Smooth muscle cell (in vitro differentiated cells): ENCODE measurements at regions not wholly inside any gene's neighbourhood (a gene's known extent, or its start where the extent isn't known, plus 50 kb on each side); places are given as distances from the start of the nearest gene placed in this dataset.

Experiments
- DNase-seq: peaks from one replicate; lab custom pipeline; 2025; ENCODE audit not compliant: unreplicated experiment; lab: John Stamatoyannopoulos, UW
- H2AFZ ChIP-seq: fragments of 200-600 bp; sonication (generic); 2 replicates; pipeline ENCODE4 v1.6.0; 2016; ENCODE audit warnings: antibody characterized with exemption, low read depth, mild to moderate bottlenecking
- H3F3A ChIP-seq: fragments of 200-600 bp; sonication (generic); 2 replicates; pipeline ENCODE4 v1.6.0; 2017; ENCODE audit warnings: antibody characterized with exemption, low read depth
- H3K27ac ChIP-seq: fragments of 200-600 bp; sonication (generic); 2 replicates; pipeline ENCODE4 v1.5.1; 2016; ENCODE audit warnings: low read depth, mild to moderate bottlenecking
- H3K27me3 ChIP-seq: fragments of 200-600 bp; sonication (generic); 2 replicates; pipeline ENCODE4 v1.6.1; 2016; ENCODE audit warnings: low read depth, mild to moderate bottlenecking
- H3K36me3 ChIP-seq: fragments of 200-600 bp; sonication (generic); 2 replicates; pipeline ENCODE4 v1.5.1; 2016; ENCODE audit warnings: low read depth
- H3K4me1 ChIP-seq: fragments of 200-600 bp; sonication (generic); 2 replicates; pipeline ENCODE4 v1.5.1; 2016; ENCODE audit warnings: low read depth
- H3K4me2 ChIP-seq: fragments of 200-600 bp; sonication (generic); 2 replicates; pipeline ENCODE4 v1.6.0; 2016; ENCODE audit warnings: mild to moderate bottlenecking
- H3K4me3 ChIP-seq: fragments of 200-600 bp; sonication (generic); 2 replicates; pipeline ENCODE4 v1.5.1; 2016; ENCODE audit warnings: mild to moderate bottlenecking
- H3K79me2 ChIP-seq: fragments of 200-600 bp; sonication (generic); 2 replicates; pipeline ENCODE4 v1.6.0; 2016; ENCODE audit warnings: low read depth, mild to moderate bottlenecking
- H3K9ac ChIP-seq: fragments of 200-600 bp; sonication (generic); 2 replicates; pipeline ENCODE4 v1.6.0; 2016; ENCODE audit warnings: low read depth
- H3K9me3 ChIP-seq: fragments of 200-600 bp; sonication (generic); replicated peaks from 2 replicates; pipeline ENCODE4 v1.5.1; 2016; ENCODE audit warnings: low read depth
- H4K20me1 ChIP-seq: fragments of 200-600 bp; sonication (generic); 2 replicates; pipeline ENCODE4 v1.6.0; 2016; ENCODE audit warnings: low read depth
- WGBS: methylation state at CpG from one replicate; pipeline ENCODE4 v1.1.7; 2016; ENCODE audit warnings: low lambda C conversion rate; 5-methylcytosine and 5-hydroxymethylcytosine counted together
- TF ChIP-seq, protein P1 (sequence below): fragments of 200-600 bp; sonication (generic); IDR thresholded peaks from 2 replicates; pipeline ENCODE4 v1.5.1; 2017; ENCODE audit warnings: borderline replicate concordance, mild to moderate bottlenecking, antibody characterized with exemption; ENCODE audit not compliant: insufficient read depth, poor library complexity, severe bottlenecking

GRCh38 chr12:94769047-94769420 lies 118.7 kb upstream of the TMCC3 start:
- Histone ChIP-seq H3K9ac (no peak overlapping the region), H3K4me2 (no peak overlapping the region), H4K20me1 (no peaks in the 10 kb centered on the region), H3K9me3 (no peaks in the 10 kb centered on the region), H3K27me3 (no peaks in the 10 kb centered on the region), H3K36me3 (no peaks in the 10 kb centered on the region), H3K79me2 (no peaks in the 10 kb centered on the region), H3K4me3 (no peak overlapping the region), H3F3A (no peaks in the 10 kb centered on the region), H3K4me1 (no peaks in the 10 kb centered on the region), H3K27ac (no peak overlapping the region), H2AFZ (no peak overlapping the region)
- TF ChIP-seq, protein P1, sequence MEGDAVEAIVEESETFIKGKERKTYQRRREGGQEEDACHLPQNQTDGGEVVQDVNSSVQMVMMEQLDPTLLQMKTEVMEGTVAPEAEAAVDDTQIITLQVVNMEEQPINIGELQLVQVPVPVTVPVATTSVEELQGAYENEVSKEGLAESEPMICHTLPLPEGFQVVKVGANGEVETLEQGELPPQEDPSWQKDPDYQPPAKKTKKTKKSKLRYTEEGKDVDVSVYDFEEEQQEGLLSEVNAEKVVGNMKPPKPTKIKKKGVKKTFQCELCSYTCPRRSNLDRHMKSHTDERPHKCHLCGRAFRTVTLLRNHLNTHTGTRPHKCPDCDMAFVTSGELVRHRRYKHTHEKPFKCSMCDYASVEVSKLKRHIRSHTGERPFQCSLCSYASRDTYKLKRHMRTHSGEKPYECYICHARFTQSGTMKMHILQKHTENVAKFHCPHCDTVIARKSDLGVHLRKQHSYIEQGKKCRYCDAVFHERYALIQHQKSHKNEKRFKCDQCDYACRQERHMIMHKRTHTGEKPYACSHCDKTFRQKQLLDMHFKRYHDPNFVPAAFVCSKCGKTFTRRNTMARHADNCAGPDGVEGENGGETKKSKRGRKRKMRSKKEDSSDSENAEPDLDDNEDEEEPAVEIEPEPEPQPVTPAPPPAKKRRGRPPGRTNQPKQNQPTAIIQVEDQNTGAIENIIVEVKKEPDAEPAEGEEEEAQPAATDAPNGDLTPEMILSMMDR, result no peak
- 51% methylated on average over 8 of the region's 8 CpGs for WGBS
- DNase-seq, result no peak

DNA sequence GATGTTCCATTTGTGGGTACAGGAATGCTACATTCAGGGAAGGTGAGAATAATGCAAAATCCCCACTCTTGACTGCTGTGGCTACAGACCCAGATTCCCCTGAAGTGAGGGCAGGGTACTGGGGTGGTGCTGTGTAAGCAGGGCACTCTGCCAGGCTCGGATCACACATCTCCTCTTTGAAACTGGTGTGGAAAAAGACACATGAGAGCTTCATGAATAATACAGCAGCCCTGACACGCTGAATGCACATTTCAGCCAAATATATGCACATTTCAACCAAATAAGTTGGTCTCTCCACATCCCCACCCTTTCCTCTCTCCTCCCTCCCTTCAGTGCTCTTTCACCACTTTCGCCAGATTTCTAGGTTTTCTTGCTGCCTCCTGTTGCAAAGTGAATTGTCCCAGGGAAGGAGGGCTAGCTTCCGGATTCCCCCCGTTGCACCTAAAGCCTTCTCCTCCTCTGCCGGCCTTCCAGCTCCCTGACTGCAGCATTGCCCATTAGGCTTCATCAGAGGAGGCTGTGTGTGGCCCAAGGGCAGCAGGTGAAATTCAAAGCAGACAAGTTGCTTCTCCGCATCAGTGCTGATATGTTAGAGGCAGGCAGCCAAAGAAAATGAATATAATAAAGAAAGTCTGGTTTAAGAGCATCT lies 118.2 kb upstream of the TMCC3 start:
- Histone ChIP-seq H3K4me2 (no peak overlapping the region), H3K9ac (no peak overlapping the region), H2AFZ (no peak overlapping the region), H4K20me1 (no peaks in the 10 kb centered on the region), H3K4me3 (no peak overlapping the region), H3K4me1 (no peaks in the 10 kb centered on the region), H3F3A (peaks cover 4% of the 10 kb centered on the region), H3K27me3 (no peaks in the 10 kb centered on the region), H3K36me3 (no peaks in the 10 kb centered on the region), H3K27ac (no peak overlapping the region), H3K9me3 (no peaks in the 10 kb centered on the region), H3K79me2 (no peaks in the 10 kb centered on the region)
- TF ChIP-seq, protein P1, result no peak
- DNase-seq, result no peak
- 92% methylated on average over 7 of the region's 7 CpGs for WGBS

- Histone ChIP-seq H3K36me3 (no peaks in the 10 kb centered on the region), H3K4me1 (no peaks in the 10 kb centered on the region), H3K27ac (no peak overlapping the region), H2AFZ (no peak overlapping the region), H3K4me2 (no peak overlapping the region), H3F3A (peaks cover 7% of the 10 kb centered on the region), H3K9me3 (no peaks in the 10 kb centered on the region), H3K79me2 (no peaks in the 10 kb centered on the region), H3K27me3 (no peaks in the 10 kb centered on the region), H3K4me3 (no peak overlapping the region), H3K9ac (no peak overlapping the region), H4K20me1 (no peaks in the 10 kb centered on the region)
- no peak for DNase-seq
- TF ChIP-seq, protein P1, result no peak
- 90% methylated on average over 5 of the region's 5 CpGs for WGBS
Measured at GRCh38 chr12:94767956-94768355, 117.6 kb upstream of the TMCC3 start.

GRCh38 chr12:94766397-94766796 lies 116.0 kb upstream of the TMCC3 start:
- Histone ChIP-seq H3K36me3 (no peaks in the 10 kb centered on the region), H3K9ac (no peak overlapping the region), H3K4me3 (no peak overlapping the region), H4K20me1 (no peaks in the 10 kb centered on the region), H3K27me3 (no peaks in the 10 kb centered on the region), H2AFZ (no peak overlapping the region), H3K79me2 (no peaks in the 10 kb centered on the region), H3K9me3 (no peaks in the 10 kb centered on the region), H3K4me2 (no peak overlapping the region), H3K4me1 (peaks cover 6% of the 10 kb centered on the region), H3F3A (peaks cover 7% of the 10 kb centered on the region), H3K27ac (no peak overlapping the region)
- WGBS, result 97% methylated on average over 1 of the region's 1 CpG
- TF ChIP-seq, protein P1, result no peak
- no peak for DNase-seq
